Endodermal cell (in vitro differentiated cells): ENCODE measurements at regions not wholly inside any gene's neighbourhood (a gene's known extent, or its start where the extent isn't known, plus 50 kb on each side); places are given as distances from the start of the nearest gene placed in this dataset.

Experiments used
- DNase-seq: peaks from one replicate; pipeline ENCODE4 v3.0.0-alpha.2; 2017
- H3K27ac ChIP-seq: 2 replicates; pipeline ENCODE4 v1.5.1; 2013; ENCODE audit warnings: mild to moderate bottlenecking, low read depth, low read length, moderate library complexity
- H3K27me3 ChIP-seq: 2 replicates; pipeline ENCODE4 v1.6.1; 2013; ENCODE audit warnings: mild to moderate bottlenecking, low read length, moderate library complexity; ENCODE audit not compliant: insufficient read depth, control insufficient read depth, poor library complexity, severe bottlenecking
- H3K36me3 ChIP-seq: 2 replicates; pipeline ENCODE4 v1.7.0; 2013; ENCODE audit warnings: mild to moderate bottlenecking, low read length, moderate library complexity; ENCODE audit not compliant: control insufficient read depth, insufficient read depth
- H3K4me1 ChIP-seq: one replicate; pipeline ENCODE4 v1.7.0; 2013; ENCODE audit warnings: low read length; ENCODE audit not compliant: control insufficient read depth, insufficient read depth
- H3K4me3 ChIP-seq: 2 replicates; pipeline ENCODE4 v1.5.1; 2013; ENCODE audit warnings: mild to moderate bottlenecking, low read length, moderate library complexity
- H3K9ac ChIP-seq: 2 replicates; pipeline ENCODE4 v1.6.1; 2013; ENCODE audit warnings: mild to moderate bottlenecking, low read length, moderate library complexity; ENCODE audit not compliant: poor library complexity, severe bottlenecking; ENCODE audit errors: extremely low read depth
- H3K9me3 ChIP-seq: 2 replicates; pipeline ENCODE4 v1.6.1; 2013; ENCODE audit warnings: mild to moderate bottlenecking, low read length, moderate library complexity; ENCODE audit not compliant: control insufficient read depth
- H3K27ac Mint-ChIP-seq: 2 replicates; pipeline ENCODE4 v1.8.0; 2020; ENCODE audit warnings: mixed read lengths
- H3K27me3 Mint-ChIP-seq: 2 replicates; pipeline ENCODE4 v1.8.0; 2021; ENCODE audit warnings: mild to moderate bottlenecking, mixed read lengths; ENCODE audit not compliant: insufficient read depth
- H3K36me3 Mint-ChIP-seq: 2 replicates; pipeline ENCODE4 v1.8.0; 2020; ENCODE audit warnings: low read depth, mixed read lengths
- H3K4me1 Mint-ChIP-seq: 2 replicates; pipeline ENCODE4 v1.8.0; 2020; ENCODE audit warnings: mixed read lengths
- H3K4me3 Mint-ChIP-seq: 2 replicates; pipeline ENCODE4 v1.8.0; 2020; ENCODE audit warnings: mild to moderate bottlenecking, moderate library complexity, mixed read lengths
- H3K9me3 Mint-ChIP-seq: 2 replicates; pipeline ENCODE4 v1.8.0; 2020; ENCODE audit warnings: mild to moderate bottlenecking, mixed read lengths
- WGBS, 2 experiments: methylation state at CpG; one replicate each; pipeline versions ENCODE4 v1.1.5 to v1.1.7; 2013; ENCODE audit warnings: missing lambda C conversion rate in 2 of 2, mixed read lengths in 1 of 2; ENCODE audit not compliant: insufficient coverage in 1 of 2, insufficient read length in 1 of 2; 5-methylcytosine and 5-hydroxymethylcytosine counted together
- TF ChIP-seq, protein P1 (sequence below): fragments of 200-600 bp; sonication (generic); conservative IDR thresholded peaks from 2 replicates; pipeline ENCODE4 v1.5.0; 2021; ENCODE audit warnings: antibody characterized with exemption, mild to moderate bottlenecking

DNA sequence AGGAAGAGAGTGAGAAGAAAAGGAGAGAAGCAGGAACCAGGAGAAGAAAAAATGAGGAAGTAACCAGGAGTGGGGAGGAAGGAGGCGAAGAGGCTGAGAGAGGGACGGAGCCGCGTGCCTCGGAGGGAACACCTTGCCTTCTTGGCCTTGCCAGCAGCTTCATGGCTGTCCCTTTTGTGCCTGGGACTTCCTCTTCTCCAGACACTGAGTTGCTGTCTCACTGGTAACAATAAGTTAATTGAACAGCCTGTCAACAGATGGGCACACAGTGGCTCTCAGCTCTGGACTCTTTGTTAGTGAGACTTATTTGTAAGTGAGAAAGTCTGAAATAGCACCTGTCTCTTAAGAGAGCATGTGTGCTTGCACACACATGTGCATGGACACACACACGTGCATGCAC lies 83.2 kb downstream of the GATA3 start:
- Mint-ChIP-seq H3K4me3 (no peak overlapping the region), H3K9me3 (no peaks in the 10 kb centered on the region), H3K36me3 (no peaks in the 10 kb centered on the region), H3K27me3 (peaks cover 18% of the 10 kb centered on the region), H3K27ac (no peak overlapping the region), H3K4me1 (peaks cover 3% of the 10 kb centered on the region)
- DNase-seq, result no peak
- Histone ChIP-seq H3K9me3 (no peaks in the 10 kb centered on the region), H3K4me1 (peaks cover 3% of the 10 kb centered on the region), H3K27ac (no peak overlapping the region), H3K36me3 (no peaks in the 10 kb centered on the region), H3K9ac (no peak overlapping the region), H3K4me3 (no peak overlapping the region), H3K27me3 (peaks cover 13% of the 10 kb centered on the region)
- TF ChIP-seq, protein P1, sequence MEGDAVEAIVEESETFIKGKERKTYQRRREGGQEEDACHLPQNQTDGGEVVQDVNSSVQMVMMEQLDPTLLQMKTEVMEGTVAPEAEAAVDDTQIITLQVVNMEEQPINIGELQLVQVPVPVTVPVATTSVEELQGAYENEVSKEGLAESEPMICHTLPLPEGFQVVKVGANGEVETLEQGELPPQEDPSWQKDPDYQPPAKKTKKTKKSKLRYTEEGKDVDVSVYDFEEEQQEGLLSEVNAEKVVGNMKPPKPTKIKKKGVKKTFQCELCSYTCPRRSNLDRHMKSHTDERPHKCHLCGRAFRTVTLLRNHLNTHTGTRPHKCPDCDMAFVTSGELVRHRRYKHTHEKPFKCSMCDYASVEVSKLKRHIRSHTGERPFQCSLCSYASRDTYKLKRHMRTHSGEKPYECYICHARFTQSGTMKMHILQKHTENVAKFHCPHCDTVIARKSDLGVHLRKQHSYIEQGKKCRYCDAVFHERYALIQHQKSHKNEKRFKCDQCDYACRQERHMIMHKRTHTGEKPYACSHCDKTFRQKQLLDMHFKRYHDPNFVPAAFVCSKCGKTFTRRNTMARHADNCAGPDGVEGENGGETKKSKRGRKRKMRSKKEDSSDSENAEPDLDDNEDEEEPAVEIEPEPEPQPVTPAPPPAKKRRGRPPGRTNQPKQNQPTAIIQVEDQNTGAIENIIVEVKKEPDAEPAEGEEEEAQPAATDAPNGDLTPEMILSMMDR, result no peak
- 91 to 97% methylated on average over 5 to 6 of the region's 6 CpGs for WGBS, 2 experiments

DNA sequence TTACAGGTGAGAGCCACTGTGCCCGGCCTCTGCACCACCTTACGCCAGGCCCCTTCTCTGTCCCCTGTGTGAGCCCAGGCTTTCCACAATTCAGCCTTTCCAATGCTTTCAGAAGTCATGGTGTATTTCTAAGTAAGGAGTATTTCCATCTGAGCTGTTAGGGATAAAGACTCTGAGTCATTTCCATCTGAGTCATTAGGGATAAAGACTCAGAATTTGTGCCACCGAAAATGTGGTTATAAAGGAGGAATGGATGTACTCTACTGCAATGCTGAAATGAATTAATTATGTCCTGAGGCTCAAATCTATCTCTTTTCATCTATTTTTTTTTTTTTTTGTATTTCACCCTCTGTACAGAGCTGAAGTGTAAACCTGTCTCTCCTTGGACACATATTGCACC lies 84.0 kb downstream of the GATA3 start:
- H3K27ac ChIP-seq, result no peak overlapping the region
- H3K36me3 ChIP-seq, result no peaks in the 10 kb centered on the region
- TF ChIP-seq, protein P1, result no peak
- H3K27ac Mint-ChIP-seq, result no peak overlapping the region
- H3K4me3 ChIP-seq, result no peak overlapping the region
- no peak for DNase-seq
- WGBS, 2 experiments, result 70 to 87% methylated on average over 1 to 3 of the region's 3 CpGs
- H3K27me3 ChIP-seq, result peaks cover 5% of the 10 kb centered on the region
- H3K9ac ChIP-seq, result no peak overlapping the region
- peaks cover 15% of the 10 kb centered on the region for H3K27me3 Mint-ChIP-seq
- H3K9me3 ChIP-seq, result no peaks in the 10 kb centered on the region
- H3K4me1 ChIP-seq, result peaks cover 3% of the 10 kb centered on the region
- peaks cover 3% of the 10 kb centered on the region for H3K4me1 Mint-ChIP-seq
- no peak overlapping the region for H3K4me3 Mint-ChIP-seq
- no peaks in the 10 kb centered on the region for H3K36me3 Mint-ChIP-seq
- H3K9me3 Mint-ChIP-seq, result no peaks in the 10 kb centered on the region

DNA sequence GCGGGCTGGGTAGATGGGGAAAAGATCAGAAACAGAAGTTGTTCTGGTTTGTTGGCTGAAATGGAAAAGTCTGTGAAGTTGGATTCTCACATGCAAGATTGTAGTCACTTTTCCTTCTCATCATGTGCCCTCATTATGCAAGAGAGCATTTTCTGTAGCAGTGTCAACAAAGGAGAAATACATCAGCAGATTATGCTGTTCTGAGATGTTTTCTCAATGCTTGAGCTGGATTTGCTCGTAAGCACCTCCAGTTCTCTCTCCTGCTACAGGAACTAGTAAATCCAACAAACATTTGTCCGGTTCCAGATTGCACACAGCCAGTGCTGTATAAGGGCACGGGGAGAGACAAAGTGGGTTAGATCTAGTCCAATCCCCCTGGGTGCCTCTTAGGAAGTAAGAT lies 90.0 kb downstream of the GATA3 start:
- Mint-ChIP-seq H3K4me3 (no peak overlapping the region), H3K27me3 (peaks cover 8% of the 10 kb centered on the region), H3K36me3 (no peaks in the 10 kb centered on the region), H3K4me1 (peaks cover 2% of the 10 kb centered on the region), H3K9me3 (no peaks in the 10 kb centered on the region), H3K27ac (no peak overlapping the region)
- 94 to 96% methylated on average over 4 of the region's 4 CpGs for WGBS, 2 experiments
- no peak overlapping the region for H3K4me3 ChIP-seq
- H3K36me3 ChIP-seq, result no peaks in the 10 kb centered on the region
- H3K9ac ChIP-seq, result no peak overlapping the region
- TF ChIP-seq, protein P1, result no peak
- H3K27ac ChIP-seq, result no peak overlapping the region
- no peaks in the 10 kb centered on the region for H3K9me3 ChIP-seq
- no peaks in the 10 kb centered on the region for H3K4me1 ChIP-seq
- DNase-seq, result no peak
- no peaks in the 10 kb centered on the region for H3K27me3 ChIP-seq
